ENCODE measurements at regions not wholly inside any gene's neighbourhood (a gene's known extent, or its start where the extent isn't known, plus 50 kb on each side); places are given as distances from the start of the nearest gene placed in this dataset.

DNA sequence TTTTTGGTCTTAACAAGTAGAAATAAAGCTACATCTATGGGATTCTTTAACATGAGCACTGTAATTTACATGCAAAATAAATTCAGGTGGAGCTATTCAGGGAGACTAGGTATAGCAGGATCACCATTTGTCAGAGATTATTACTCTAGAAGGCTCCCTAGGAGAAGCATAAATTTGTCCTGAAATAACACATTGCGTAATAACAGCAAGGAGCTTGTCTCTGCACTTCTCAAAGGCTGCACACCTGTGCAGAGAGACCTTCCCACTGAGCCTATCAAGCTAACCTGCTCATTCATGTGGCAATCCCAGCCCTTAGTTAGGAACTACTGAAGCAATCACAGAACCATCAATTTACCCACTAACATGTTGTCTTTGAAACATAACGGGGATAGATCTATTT lies 437.4 kb upstream of the MC4R start:
- DNase-seq, result no peak
- no peaks in the 10 kb centered on the region for H3K36me3 Mint-ChIP-seq (ENCODE audit: low read depth)
- H3K9me3 Mint-ChIP-seq, result no peaks in the 10 kb centered on the region
- intact Hi-C loops (cut with micrococcal nuclease), result no loop called here
- H3K27me3 Mint-ChIP-seq, result no peaks in the 10 kb centered on the region
- H3K27ac Mint-ChIP-seq, result no peak overlapping the region
- H3K4me1 Mint-ChIP-seq, result no peaks in the 10 kb centered on the region
- H3K4me3 Mint-ChIP-seq, result no peak overlapping the region

DNA sequence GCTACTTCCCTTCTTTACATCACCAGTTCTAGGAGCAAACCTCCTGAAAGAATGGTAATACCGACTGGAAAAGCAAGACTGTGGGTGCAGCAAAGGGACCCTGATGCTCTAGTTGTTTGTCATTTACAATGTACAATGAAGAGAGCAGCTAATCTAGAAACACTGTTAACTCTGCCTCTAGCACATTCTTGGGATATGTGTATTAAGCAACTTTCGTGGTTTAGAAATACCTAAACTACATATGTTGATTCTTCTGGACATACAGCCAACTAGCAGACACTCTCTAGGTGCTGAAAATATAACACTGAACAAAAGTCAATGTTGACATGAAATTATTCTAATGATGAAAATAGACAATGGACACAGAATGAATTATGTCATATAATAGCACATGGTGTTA lies 440.3 kb upstream of the MC4R start:
- no peaks in the 10 kb centered on the region for H3K27me3 Mint-ChIP-seq
- H3K4me1 Mint-ChIP-seq, result no peaks in the 10 kb centered on the region
- no peak overlapping the region for H3K4me3 Mint-ChIP-seq
- H3K27ac Mint-ChIP-seq, result no peak overlapping the region
- DNase-seq, result no peak
- H3K36me3 Mint-ChIP-seq (ENCODE audit: low read depth), result no peaks in the 10 kb centered on the region
- no peaks in the 10 kb centered on the region for H3K9me3 Mint-ChIP-seq
- intact Hi-C loops (cut with micrococcal nuclease), result no loop called here

GRCh38 chr18:60826346-60826745 lies 453.8 kb upstream of the MC4R start:
- Mint-ChIP-seq H3K27ac (no peak overlapping the region), H3K9me3 (no peaks in the 10 kb centered on the region), H3K36me3 (ENCODE audit: low read depth) (no peaks in the 10 kb centered on the region), H3K4me1 (no peaks in the 10 kb centered on the region), H3K4me3 (no peak overlapping the region), H3K27me3 (no peaks in the 10 kb centered on the region)
- intact Hi-C loops (cut with micrococcal nuclease), result no loop called here
- DNase-seq, result no peak

DNA sequence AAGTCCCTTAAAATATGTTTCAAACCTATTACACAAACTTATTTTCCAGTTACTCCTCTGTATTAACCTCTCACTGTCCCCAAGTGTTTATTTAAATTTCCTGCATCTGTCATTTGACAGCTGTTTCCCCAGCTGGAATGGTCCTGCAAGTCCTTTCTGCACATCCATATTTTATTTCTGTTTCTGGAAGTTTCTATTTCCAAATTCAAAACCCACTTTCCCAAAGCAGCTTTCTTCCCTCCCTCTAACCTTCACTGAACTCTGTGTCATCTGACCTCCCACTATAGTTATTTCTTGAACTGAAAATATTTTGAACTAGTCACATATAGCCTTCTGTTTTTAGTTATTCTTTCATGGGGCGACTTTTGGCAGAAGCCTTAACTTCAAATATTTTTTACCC lies 459.4 kb upstream of the MC4R start:
- intact Hi-C loops (cut with micrococcal nuclease), result no loop called here
- H3K27ac Mint-ChIP-seq, result no peak overlapping the region
- no peaks in the 10 kb centered on the region for H3K36me3 Mint-ChIP-seq (ENCODE audit: low read depth)
- H3K4me1 Mint-ChIP-seq, result no peaks in the 10 kb centered on the region
- no peaks in the 10 kb centered on the region for H3K9me3 Mint-ChIP-seq
- no peaks in the 10 kb centered on the region for H3K27me3 Mint-ChIP-seq
- H3K4me3 Mint-ChIP-seq, result no peak overlapping the region
- no peak for DNase-seq

DNA sequence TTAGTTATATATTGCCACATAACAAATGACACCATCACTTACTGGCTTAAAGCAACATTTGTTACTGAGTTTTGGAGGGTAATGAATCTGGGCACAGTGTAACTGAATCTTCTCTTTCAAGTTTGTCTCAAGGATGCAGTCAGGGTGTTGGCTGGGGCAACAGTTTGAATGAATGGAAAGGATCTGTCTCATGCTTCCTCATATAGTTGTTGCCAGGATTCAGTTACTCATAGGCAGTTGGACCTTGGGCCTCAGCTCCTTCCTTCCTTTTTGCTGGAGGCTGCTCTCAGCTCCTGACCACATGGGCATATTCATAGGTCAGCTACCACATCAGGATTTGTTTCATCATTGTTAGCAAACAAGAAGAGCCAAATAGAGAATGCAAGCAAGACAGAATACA lies 466.1 kb upstream of the MC4R start:
- intact Hi-C loops (cut with micrococcal nuclease), result no loop called here
- no peaks in the 10 kb centered on the region for H3K9me3 Mint-ChIP-seq
- H3K4me1 Mint-ChIP-seq, result no peaks in the 10 kb centered on the region
- no peaks in the 10 kb centered on the region for H3K36me3 Mint-ChIP-seq (ENCODE audit: low read depth)
- no peak overlapping the region for H3K27ac Mint-ChIP-seq
- no peak overlapping the region for H3K4me3 Mint-ChIP-seq
- H3K27me3 Mint-ChIP-seq, result no peaks in the 10 kb centered on the region
- no peak for DNase-seq

DNA sequence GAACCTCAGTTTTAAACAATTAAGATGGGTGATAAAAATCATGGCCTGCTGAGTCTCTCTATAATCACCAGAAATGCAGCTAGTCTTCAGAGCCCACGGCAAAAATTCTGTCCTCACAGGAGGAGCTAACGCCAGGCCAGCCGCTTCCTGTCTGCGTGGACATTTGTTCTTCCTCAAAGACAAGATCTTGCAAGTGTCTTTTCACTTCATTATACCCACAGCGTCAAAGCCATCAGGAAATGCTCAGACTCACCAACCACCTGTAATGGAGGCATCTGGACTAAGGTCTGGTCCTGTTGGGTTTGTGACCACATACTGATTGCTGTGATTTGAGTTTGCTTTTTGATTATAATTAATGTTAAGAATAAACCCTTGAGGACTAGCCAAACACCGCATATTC lies 473.8 kb upstream of the MC4R start:
- intact Hi-C loops (cut with micrococcal nuclease), result no loop called here
- H3K4me3 Mint-ChIP-seq, result no peak overlapping the region
- H3K36me3 Mint-ChIP-seq (ENCODE audit: low read depth), result no peaks in the 10 kb centered on the region
- H3K27ac Mint-ChIP-seq, result no peak overlapping the region
- no peaks in the 10 kb centered on the region for H3K27me3 Mint-ChIP-seq
- H3K9me3 Mint-ChIP-seq, result peaks cover 5% of the 10 kb centered on the region
- H3K4me1 Mint-ChIP-seq, result no peaks in the 10 kb centered on the region
- DNase-seq, result no peak

GRCh38 chr18:60847517-60847916 lies 474.9 kb upstream of the MC4R start:
- peaks cover 5% of the 10 kb centered on the region for H3K9me3 Mint-ChIP-seq
- no peaks in the 10 kb centered on the region for H3K4me1 Mint-ChIP-seq
- H3K36me3 Mint-ChIP-seq (ENCODE audit: low read depth), result no peaks in the 10 kb centered on the region
- no peak overlapping the region for H3K27ac Mint-ChIP-seq
- no peak overlapping the region for H3K4me3 Mint-ChIP-seq
- H3K27me3 Mint-ChIP-seq, result no peaks in the 10 kb centered on the region
- no peak for DNase-seq
- intact Hi-C loops (cut with micrococcal nuclease), result no loop called here

GRCh38 chr18:60861575-60861974 lies 471.7 kb upstream of the CDH20 start:
- intact Hi-C loops (cut with micrococcal nuclease), result no loop called here

GRCh38 chr18:60862988-60863387 lies 470.2 kb upstream of the CDH20 start:
- H3K9me3 Mint-ChIP-seq, result no peaks in the 10 kb centered on the region
- intact Hi-C loops (cut with micrococcal nuclease), result no loop called here
- no peak for DNase-seq
- H3K36me3 Mint-ChIP-seq (ENCODE audit: low read depth), result no peaks in the 10 kb centered on the region
- no peaks in the 10 kb centered on the region for H3K27me3 Mint-ChIP-seq
- no peaks in the 10 kb centered on the region for H3K4me1 Mint-ChIP-seq
- H3K27ac Mint-ChIP-seq, result no peak overlapping the region
- H3K4me3 Mint-ChIP-seq, result no peak overlapping the region

More at GRCh38 chr18:60861575-60861974, 471.7 kb upstream of the CDH20 start:
- no peaks in the 10 kb centered on the region for H3K9me3 Mint-ChIP-seq
- H3K4me1 Mint-ChIP-seq, result no peaks in the 10 kb centered on the region
- no peaks in the 10 kb centered on the region for H3K27me3 Mint-ChIP-seq
- no peak overlapping the region for H3K4me3 Mint-ChIP-seq
- H3K36me3 Mint-ChIP-seq (ENCODE audit: low read depth), result no peaks in the 10 kb centered on the region
- no peak for DNase-seq
- no peak overlapping the region for H3K27ac Mint-ChIP-seq

- Mint-ChIP-seq H3K27ac (no peak overlapping the region), H3K9me3 (no peaks in the 10 kb centered on the region), H3K27me3 (no peaks in the 10 kb centered on the region), H3K4me3 (no peak overlapping the region), H3K4me1 (no peaks in the 10 kb centered on the region), H3K36me3 (ENCODE audit: low read depth) (no peaks in the 10 kb centered on the region)
- no peak for DNase-seq
- intact Hi-C loops (cut with micrococcal nuclease), result no loop called here
Measured at GRCh38 chr18:60865801-60866200, 467.4 kb upstream of the CDH20 start.

GRCh38 chr18:60870261-60871153 lies 462.7 kb upstream of the CDH20 start:
- H3K27me3 Mint-ChIP-seq, result no peaks in the 10 kb centered on the region
- no peaks in the 10 kb centered on the region for H3K36me3 Mint-ChIP-seq (ENCODE audit: low read depth)
- no peak overlapping the region for H3K27ac Mint-ChIP-seq
- DNase-seq, result no peak
- no peaks in the 10 kb centered on the region for H3K4me1 Mint-ChIP-seq
- intact Hi-C loops (cut with micrococcal nuclease), result no loop called here
- H3K4me3 Mint-ChIP-seq, result no peak overlapping the region
- H3K9me3 Mint-ChIP-seq, result no peaks in the 10 kb centered on the region

DNA sequence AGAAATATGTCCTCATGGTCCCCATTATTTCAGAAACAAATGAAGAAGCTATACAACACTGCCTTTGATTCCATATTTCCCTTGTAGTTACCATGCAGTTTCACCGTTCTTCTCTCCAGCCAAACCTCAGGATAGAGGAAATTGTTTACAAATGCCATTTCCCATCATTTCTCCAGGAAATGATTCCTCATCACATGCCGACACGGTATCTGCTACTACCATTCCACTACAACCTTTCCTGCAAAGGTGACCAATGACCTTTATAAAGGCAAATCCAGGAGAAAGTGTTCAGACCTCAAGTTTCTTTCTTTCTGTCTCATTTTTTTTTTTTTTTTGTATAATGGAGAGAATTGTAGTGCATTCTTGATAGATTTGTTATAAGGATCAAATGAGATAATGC lies 460.8 kb upstream of the CDH20 start:
- DNase-seq, result no peak
- no peaks in the 10 kb centered on the region for H3K36me3 Mint-ChIP-seq (ENCODE audit: low read depth)
- no peak overlapping the region for H3K4me3 Mint-ChIP-seq
- no peaks in the 10 kb centered on the region for H3K27me3 Mint-ChIP-seq
- intact Hi-C loops (cut with micrococcal nuclease), result no loop called here
- H3K9me3 Mint-ChIP-seq, result no peaks in the 10 kb centered on the region
- no peaks in the 10 kb centered on the region for H3K4me1 Mint-ChIP-seq
- no peak overlapping the region for H3K27ac Mint-ChIP-seq

DNA sequence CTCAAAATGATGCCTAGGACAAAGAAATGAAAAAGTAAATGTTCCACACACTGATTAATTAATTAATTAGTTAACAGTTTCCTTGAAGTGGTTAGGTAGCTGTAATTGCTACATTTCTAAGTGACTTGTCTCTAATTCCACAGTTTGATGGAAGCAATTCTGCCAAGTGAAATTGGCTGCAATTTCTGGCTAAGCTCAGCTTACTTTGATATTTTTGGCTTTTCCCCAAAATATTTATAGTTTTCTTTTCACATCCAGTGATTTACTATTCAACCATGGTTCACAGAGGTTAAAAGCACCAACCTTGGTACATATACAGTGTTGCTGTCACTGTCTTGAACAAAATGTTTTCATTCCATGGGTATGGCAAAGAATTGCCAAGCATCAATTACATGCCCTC lies 459.5 kb upstream of the CDH20 start:
- DNase-seq, result no peak
- Mint-ChIP-seq H3K36me3 (ENCODE audit: low read depth) (no peaks in the 10 kb centered on the region), H3K9me3 (no peaks in the 10 kb centered on the region), H3K4me3 (no peak overlapping the region), H3K27me3 (no peaks in the 10 kb centered on the region), H3K4me1 (no peaks in the 10 kb centered on the region), H3K27ac (no peak overlapping the region)
- intact Hi-C loops (cut with micrococcal nuclease), result no loop called here

DNA sequence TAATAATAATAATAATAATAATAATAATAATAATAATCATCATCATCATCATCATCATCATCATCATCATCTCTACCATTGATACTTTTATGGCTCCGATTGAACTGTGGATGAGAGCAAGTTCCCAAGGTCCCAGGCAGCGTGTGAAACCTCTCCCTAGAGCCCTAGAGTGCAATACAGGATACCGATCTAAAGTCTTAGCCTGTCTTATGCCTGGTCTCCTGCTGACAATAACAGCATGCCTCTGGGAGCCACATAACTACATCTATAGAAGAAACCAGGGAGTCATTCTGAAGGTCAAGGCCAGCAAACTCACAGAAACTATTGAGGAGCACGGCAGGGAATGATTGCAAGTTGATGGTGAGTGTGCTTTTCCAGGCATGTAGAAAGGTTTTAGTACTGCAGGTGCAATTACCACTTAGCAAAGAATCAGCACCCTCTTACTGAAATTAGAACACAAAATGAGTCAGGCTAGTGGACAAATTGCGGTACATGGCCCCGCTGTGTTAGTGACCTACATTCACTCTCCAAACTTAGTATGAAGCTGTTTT lies 457.2 kb upstream of the CDH20 start:
- Mint-ChIP-seq H3K27me3 (no peaks in the 10 kb centered on the region), H3K27ac (no peak overlapping the region), H3K4me3 (no peak overlapping the region), H3K36me3 (ENCODE audit: low read depth) (no peaks in the 10 kb centered on the region), H3K9me3 (no peaks in the 10 kb centered on the region), H3K4me1 (no peaks in the 10 kb centered on the region)
- intact Hi-C loops (cut with micrococcal nuclease), result no loop called here
- DNase-seq, result no peak

- Mint-ChIP-seq H3K36me3 (ENCODE audit: low read depth) (no peaks in the 10 kb centered on the region), H3K27ac (no peak overlapping the region), H3K4me1 (no peaks in the 10 kb centered on the region), H3K9me3 (no peaks in the 10 kb centered on the region), H3K27me3 (no peaks in the 10 kb centered on the region), H3K4me3 (no peak overlapping the region)
- intact Hi-C loops (cut with micrococcal nuclease), result no loop called here
- no peak for DNase-seq
Measured at GRCh38 chr18:60880184-60880583, 453.0 kb upstream of the CDH20 start.
